B cell (primary cell): ENCODE measurements at regions not wholly inside any gene's neighbourhood (a gene's known extent, or its start where the extent isn't known, plus 50 kb on each side); places are given as distances from the start of the nearest gene placed in this dataset.
A peak's percentile ranks its signal among the peaks of the same experiment; 100 is the strongest.

Experiments used
- ATAC-seq: fragments of 200-7000 bp; cut with Tn5 transposase; one replicate; pipeline ENCODE4 v1.10.0; 2021; ENCODE audit warnings: low read depth, mild to moderate bottlenecking, moderate number of reproducible peaks, moderate library complexity
- CTCF ChIA-PET: fragments of 350-600 bp; sonication (Branson Sonifier 250); formaldehyde crosslinking; loops from one replicate; lab custom pipeline; 2021; ENCODE audit warnings: antibody characterized with exemption, inconsistent platforms; lab: Charles Lee
- POLR2A ChIA-PET: fragments of 350-600 bp; sonication (Branson Sonifier 250); formaldehyde crosslinking; loops from one replicate; lab custom pipeline; 2021; ENCODE audit warnings: antibody characterized with exemption; lab: Charles Lee
- DNase-seq: peaks from one replicate; pipeline ENCODE4 v3.0.0; 2013
- H2AFZ ChIP-seq: 2 replicates; pipeline ENCODE4 v1.6.1; 2012; ENCODE audit warnings: mild to moderate bottlenecking, low read depth, low read length; ENCODE audit not compliant: insufficient read depth, poor library complexity, severe bottlenecking
- H3K27ac ChIP-seq, 2 donors: 1 replicate in 1 of 2; 2 replicates in 1 of 2; pipeline ENCODE4 v1.5.1; 2012 to 2013; ENCODE audit warnings: low read length in 2 of 2, mild to moderate bottlenecking in 2 of 2, moderate library complexity in 1 of 2
- H3K27me3 ChIP-seq, 4 experiments: fragments of 200-600 bp in 1 of 4; sonication (generic) in 1 of 4; replicated peaks in 1 of 4; 1 replicate in 2 of 4; 2 replicates in 2 of 4; pipeline versions ENCODE4 v1.6.1 to v1.7.0; 2013 to 2016; ENCODE audit warnings: low read length in 3 of 4, mild to moderate bottlenecking in 2 of 4, mixed read lengths in 1 of 4, moderate library complexity in 1 of 4; ENCODE audit not compliant: insufficient read depth in 4 of 4, control insufficient read depth in 3 of 4; ENCODE audit errors: control extremely low read depth in 1 of 4
- H3K36me3 ChIP-seq, 2 experiments: replicated peaks in 1 of 2; 1 replicate in 1 of 2; 2 replicates in 1 of 2; pipeline versions ENCODE4 v1.6.1 to v1.7.1; 2013; ENCODE audit warnings: low read length in 1 of 2; ENCODE audit not compliant: insufficient read depth in 2 of 2, control insufficient read depth in 1 of 2; ENCODE audit errors: control extremely low read depth in 1 of 2, extremely low read depth in 1 of 2
- H3K4me1 ChIP-seq, 2 donors: fragments of 200-600 bp in 1 of 2; sonication (generic) in 1 of 2; 1 replicate in 1 of 2; 2 replicates in 1 of 2; pipeline versions ENCODE4 v1.5.1 to v1.6.1; 2013 to 2017; ENCODE audit warnings: low read length in 2 of 2; ENCODE audit not compliant: control insufficient read depth in 2 of 2, insufficient read depth in 2 of 2
- H3K4me2 ChIP-seq: replicated peaks from 2 replicates; pipeline ENCODE3; 2012; ENCODE audit warnings: mild to moderate bottlenecking, low read depth, low read length; ENCODE audit not compliant: poor library complexity, severe bottlenecking
- H3K4me3 ChIP-seq, 5 experiments: fragments of 200-600 bp in 1 of 5; sonication (generic) in 1 of 5; 1 replicate in 3 of 5; 2 replicates in 2 of 5; pipeline versions ENCODE4 v1.5.1 to v1.7.0; 2011 to 2016; ENCODE audit warnings: low read length in 4 of 5, mild to moderate bottlenecking in 4 of 5, low read depth in 2 of 5, control low read depth in 1 of 5, moderate library complexity in 1 of 5; ENCODE audit not compliant: insufficient read depth in 1 of 5; ENCODE audit errors: control extremely low read depth in 1 of 5, extremely low read depth in 1 of 5
- H3K79me2 ChIP-seq: fragments of 200-600 bp; sonication (generic); one replicate; pipeline ENCODE4 v1.6.0; 2016; ENCODE audit warnings: low read length; ENCODE audit not compliant: control insufficient read depth, insufficient read depth
- H3K9ac ChIP-seq: fragments of 200-600 bp; sonication (generic); 2 replicates; pipeline ENCODE4 v1.6.1; 2017; ENCODE audit warnings: mild to moderate bottlenecking, low read length, moderate library complexity
- H3K9me3 ChIP-seq, 3 donors: one replicate each; pipeline versions ENCODE4 v1.6.1 to v1.7.1; 2013; ENCODE audit warnings: low read length in 2 of 3; ENCODE audit not compliant: control insufficient read depth in 2 of 3, insufficient read depth in 1 of 3; ENCODE audit errors: control extremely low read depth in 1 of 3
- H4K20me1 ChIP-seq: 2 replicates; pipeline ENCODE4 v1.6.0; 2012; ENCODE audit warnings: mild to moderate bottlenecking, low read length; ENCODE audit not compliant: insufficient read depth, control insufficient read depth, poor library complexity, severe bottlenecking
- H3K27ac Mint-ChIP-seq: one replicate; pipeline ENCODE4 v1.8.0; 2021; ENCODE audit warnings: mixed read lengths
- H3K27me3 Mint-ChIP-seq: one replicate; pipeline ENCODE4 v1.8.0; 2021; ENCODE audit warnings: mixed read lengths
- H3K4me1 Mint-ChIP-seq: one replicate; pipeline ENCODE4 v1.8.0; 2021; ENCODE audit warnings: mixed read lengths
- H3K4me3 Mint-ChIP-seq: one replicate; pipeline ENCODE4 v1.8.0; 2021; ENCODE audit warnings: mixed read lengths
- H3K9me3 Mint-ChIP-seq: one replicate; pipeline ENCODE4 v1.8.0; 2022; ENCODE audit warnings: mixed read lengths; ENCODE audit not compliant: insufficient read depth
- CTCF ChIP-seq: fragments of 200-600 bp; IDR thresholded peaks from one replicate; pipeline ENCODE4 v1.8.0; 2022; ENCODE audit warnings: antibody characterized with exemption, mild to moderate bottlenecking
- EZH2 ChIP-seq: IDR thresholded peaks from 2 replicates; pipeline ENCODE4 v1.6.1; 2012; ENCODE audit warnings: borderline replicate concordance, low read depth, mild to moderate bottlenecking, moderate library complexity, low read length; ENCODE audit not compliant: insufficient read depth, poor library complexity, severe bottlenecking
- WGBS: methylation state at CpG from one replicate; pipeline ENCODE4 v1.1.5; 2013; ENCODE audit warnings: missing lambda C conversion rate; ENCODE audit not compliant: insufficient coverage; 5-methylcytosine and 5-hydroxymethylcytosine counted together
- intact Hi-C: fragments of 100-400 bp; cut with micrococcal nuclease; formaldehyde crosslinking; loops from one replicate; pipeline ENCODE4 v1.10.0; 2022

- peaks cover 78% of the 10 kb centered on the region for H3K4me1 Mint-ChIP-seq
- H3K36me3 ChIP-seq: no peaks in the 10 kb centered on the region
- no peak overlapping the region for H3K27ac ChIP-seq
- no peaks in the 10 kb centered on the region for H3K27me3 Mint-ChIP-seq
- H3K9me3 Mint-ChIP-seq: peaks cover 8% of the 10 kb centered on the region
- no peak overlapping the region for H3K9ac ChIP-seq
- no peak overlapping the region for H2AFZ ChIP-seq
- TF ChIP-seq EZH2 (no peak), CTCF (no peak)
- WGBS: 100% methylated on average over 5 of the region's 5 CpGs
- POLR2A ChIA-PET: no interaction called here
- no peaks in the 10 kb centered on the region for H3K9me3 ChIP-seq
- no peaks in the 10 kb centered on the region for H4K20me1 ChIP-seq
- peaks cover 5% of the 10 kb centered on the region for H3K79me2 ChIP-seq
- no peaks in the 10 kb centered on the region for H3K27me3 ChIP-seq
- CTCF ChIA-PET: interaction anchor here (0.9 to 1.0 kb wide), 2 partner anchors 9 to 23 kb away, joined by 3 read pairs; no protein-coding TSS in a partner anchor
- DNase-seq (no peak), ATAC-seq (no peak)
- intact Hi-C loops: no loop called here
- no peak overlapping the region for H3K4me2 ChIP-seq
- no peak overlapping the region for H3K4me3 Mint-ChIP-seq
- H3K4me3 ChIP-seq: no peak overlapping the region
- peaks cover 37 to 41% of the 10 kb centered on the region in 2 donors for H3K4me1 ChIP-seq
- H3K27ac Mint-ChIP-seq: peak overlapping the region; percentile 57
Measured at GRCh38 chr2:136230464-136230863, 112.5 kb upstream of the CXCR4 start.

- intact Hi-C loops: loop anchor here (1.0 kb wide), 4 partner anchors 11 to 155 kb away; no protein-coding TSS in a partner anchor
- Mint-ChIP-seq H3K4me3 (peak overlapping the region; percentile 42), H3K27ac (peak overlapping the region; percentile 95), H3K4me1 (peaks cover 75% of the 10 kb centered on the region), H3K27me3 (no peaks in the 10 kb centered on the region), H3K9me3 (peaks cover 8% of the 10 kb centered on the region)
- Histone ChIP-seq H3K9ac (no peak overlapping the region), H3K36me3 (no peaks in the 10 kb centered on the region), H3K4me2 (no peak overlapping the region), H3K4me3 (no peak overlapping the region), H3K27me3 (no peaks in the 10 kb centered on the region), H3K9me3 (no peaks in the 10 kb centered on the region), H3K4me1 (peaks cover 45 to 50% of the 10 kb centered on the region in 2 donors), H3K27ac (peak overlapping the region in 1 of 2 donors; percentile 75), H3K79me2 (no peaks in the 10 kb centered on the region), H4K20me1 (no peaks in the 10 kb centered on the region), H2AFZ (no peak overlapping the region)
- no peak for TF ChIP-seq EZH2
- ATAC-seq (no peak), DNase-seq (no peak)
- POLR2A ChIA-PET: interaction anchor here (1.1 to 4.5 kb wide), 15 partner anchors 7 to 156 kb away, joined by 3 to 66 read pairs (median 13); no protein-coding TSS in a partner anchor
- 80% methylated on average over 1 of the region's 4 CpGs for WGBS
- CTCF ChIA-PET: interaction anchor here (0.6 to 9.0 kb wide), 17 partner anchors 13 to 291 kb away, joined by 3 to 97 read pairs (median 5); partner anchors contain the start of gene DARS1
Measured at GRCh38 chr2:136226903-136227302, 109.0 kb upstream of the CXCR4 start.
